ENCODE measurements at regions not wholly inside any gene's neighbourhood (a gene's known extent, or its start where the extent isn't known, plus 50 kb on each side); places are given as distances from the start of the nearest gene placed in this dataset.
"Not testable (repeated sequence)": the region's sequence is repeated elsewhere in the genome, so short reads cannot be mapped to it uniquely, and the experiment has no call there.

DNA sequence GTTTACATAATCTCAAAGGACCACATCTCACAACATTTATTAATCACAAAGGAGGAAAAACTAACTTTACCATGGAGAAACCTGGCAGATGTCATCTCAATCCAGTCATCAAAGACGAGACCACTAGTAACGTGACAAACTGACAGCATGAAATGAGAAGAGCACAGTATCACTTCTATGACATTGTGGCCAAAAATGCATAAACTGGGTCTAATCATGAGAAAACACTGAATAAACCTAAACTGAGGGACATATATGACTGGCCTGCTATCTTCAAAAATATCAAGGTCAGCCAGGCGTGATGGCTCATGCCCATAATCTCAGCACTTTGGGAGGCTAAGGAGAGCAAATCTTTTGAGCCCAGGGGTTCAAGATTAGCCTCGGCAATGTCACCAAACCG, 619.0 kb downstream of the CDY1 start:
- H3K4me2 ChIP-seq (replicated peaks; ENCODE audit: low read depth, low read length, poor library complexity, severe bottlenecking); H3K9ac ChIP-seq (ENCODE audit: low read length); H3K9me3 ChIP-seq (ENCODE audit: control extremely low read depth in 1 of 3, control insufficient read depth in 2 of 3, insufficient read depth in 1 of 3, low read length in 2 of 3); H3K4me3 Mint-ChIP-seq; H3K27ac Mint-ChIP-seq; H3K79me2 ChIP-seq (ENCODE audit: control insufficient read depth, insufficient read depth, low read length); intact Hi-C loops (cut with micrococcal nuclease); H3K27me3 Mint-ChIP-seq; H3K4me1 Mint-ChIP-seq; H3K4me1 ChIP-seq (ENCODE audit: control insufficient read depth in 2 of 2, insufficient read depth in 2 of 2, low read length in 2 of 2); CTCF ChIA-PET; DNase-seq; H2AFZ ChIP-seq (ENCODE audit: insufficient read depth, low read depth, low read length, poor library complexity, severe bottlenecking); ATAC-seq (ENCODE audit: low read depth); H4K20me1 ChIP-seq (ENCODE audit: control insufficient read depth, insufficient read depth, low read length, poor library complexity, severe bottlenecking); POLR2A ChIA-PET; H3K27ac ChIP-seq (ENCODE audit: low read length in 2 of 2); H3K36me3 ChIP-seq (replicated peaks in 1 of 2; ENCODE audit: control extremely low read depth in 1 of 2, control insufficient read depth in 1 of 2, extremely low read depth in 1 of 2, insufficient read depth in 2 of 2, low read length in 1 of 2); H3K4me3 ChIP-seq (ENCODE audit: control extremely low read depth in 1 of 5, extremely low read depth in 1 of 5, insufficient read depth in 1 of 5, low read depth in 2 of 5, low read length in 4 of 5); H3K27me3 ChIP-seq (replicated peaks in 1 of 4; ENCODE audit: control extremely low read depth in 1 of 4, control insufficient read depth in 3 of 4, insufficient read depth in 4 of 4, low read length in 3 of 4); H3K9me3 Mint-ChIP-seq (ENCODE audit: insufficient read depth): not testable (repeated sequence)
- WGBS (ENCODE audit: insufficient coverage), result no CpG with 5 or more reads among the region's 5 CpGs

- H3K4me3 Mint-ChIP-seq; H3K9ac ChIP-seq (ENCODE audit: low read length); H3K79me2 ChIP-seq (ENCODE audit: control insufficient read depth, insufficient read depth, low read length); H3K27ac ChIP-seq (ENCODE audit: low read length in 2 of 2); H3K4me2 ChIP-seq (replicated peaks; ENCODE audit: low read depth, low read length, poor library complexity, severe bottlenecking); H3K4me1 ChIP-seq (ENCODE audit: control insufficient read depth in 2 of 2, insufficient read depth in 2 of 2, low read length in 2 of 2); H3K4me1 Mint-ChIP-seq; DNase-seq; H3K27ac Mint-ChIP-seq; H3K9me3 ChIP-seq (ENCODE audit: control extremely low read depth in 1 of 3, control insufficient read depth in 2 of 3, insufficient read depth in 1 of 3, low read length in 2 of 3); H3K9me3 Mint-ChIP-seq (ENCODE audit: insufficient read depth); H4K20me1 ChIP-seq (ENCODE audit: control insufficient read depth, insufficient read depth, low read length, poor library complexity, severe bottlenecking); H3K36me3 ChIP-seq (replicated peaks in 1 of 2; ENCODE audit: control extremely low read depth in 1 of 2, control insufficient read depth in 1 of 2, extremely low read depth in 1 of 2, insufficient read depth in 2 of 2, low read length in 1 of 2); intact Hi-C loops (cut with micrococcal nuclease); H3K27me3 Mint-ChIP-seq; CTCF ChIA-PET; H2AFZ ChIP-seq (ENCODE audit: insufficient read depth, low read depth, low read length, poor library complexity, severe bottlenecking); ATAC-seq (ENCODE audit: low read depth); H3K27me3 ChIP-seq (replicated peaks in 1 of 4; ENCODE audit: control extremely low read depth in 1 of 4, control insufficient read depth in 3 of 4, insufficient read depth in 4 of 4, low read length in 3 of 4); H3K4me3 ChIP-seq (ENCODE audit: control extremely low read depth in 1 of 5, extremely low read depth in 1 of 5, insufficient read depth in 1 of 5, low read depth in 2 of 5, low read length in 4 of 5); POLR2A ChIA-PET: not testable (repeated sequence)
Observed at GRCh38 chrY:26254262-26254661, 632.3 kb downstream of the CDY1 start.

- H3K4me2 ChIP-seq (replicated peaks; ENCODE audit: low read depth, low read length, poor library complexity, severe bottlenecking); H3K9me3 ChIP-seq (ENCODE audit: control extremely low read depth in 1 of 3, control insufficient read depth in 2 of 3, insufficient read depth in 1 of 3, low read length in 2 of 3); DNase-seq; CTCF ChIA-PET; H3K79me2 ChIP-seq (ENCODE audit: control insufficient read depth, insufficient read depth, low read length); POLR2A ChIA-PET; H3K4me1 Mint-ChIP-seq; H3K36me3 ChIP-seq (replicated peaks in 1 of 2; ENCODE audit: control extremely low read depth in 1 of 2, control insufficient read depth in 1 of 2, extremely low read depth in 1 of 2, insufficient read depth in 2 of 2, low read length in 1 of 2); H3K27ac Mint-ChIP-seq; ATAC-seq (ENCODE audit: low read depth); H3K27me3 ChIP-seq (replicated peaks in 1 of 4; ENCODE audit: control extremely low read depth in 1 of 4, control insufficient read depth in 3 of 4, insufficient read depth in 4 of 4, low read length in 3 of 4); H3K9ac ChIP-seq (ENCODE audit: low read length); H2AFZ ChIP-seq (ENCODE audit: insufficient read depth, low read depth, low read length, poor library complexity, severe bottlenecking); H3K9me3 Mint-ChIP-seq (ENCODE audit: insufficient read depth); H4K20me1 ChIP-seq (ENCODE audit: control insufficient read depth, insufficient read depth, low read length, poor library complexity, severe bottlenecking); H3K27ac ChIP-seq (ENCODE audit: low read length in 2 of 2); intact Hi-C loops (cut with micrococcal nuclease); H3K4me3 Mint-ChIP-seq; H3K4me1 ChIP-seq (ENCODE audit: control insufficient read depth in 2 of 2, insufficient read depth in 2 of 2, low read length in 2 of 2); H3K27me3 Mint-ChIP-seq; H3K4me3 ChIP-seq (ENCODE audit: control extremely low read depth in 1 of 5, extremely low read depth in 1 of 5, insufficient read depth in 1 of 5, low read depth in 2 of 5, low read length in 4 of 5): not testable (repeated sequence)
- WGBS (ENCODE audit: insufficient coverage), result no CpG with 5 or more reads among the region's 3 CpGs
Observed at GRCh38 chrY:26265449-26265848, 643.5 kb downstream of the CDY1 start.

- H3K27ac Mint-ChIP-seq; H3K9me3 ChIP-seq (ENCODE audit: control extremely low read depth in 1 of 3, control insufficient read depth in 2 of 3, insufficient read depth in 1 of 3, low read length in 2 of 3); H3K36me3 ChIP-seq (replicated peaks in 1 of 2; ENCODE audit: control extremely low read depth in 1 of 2, control insufficient read depth in 1 of 2, extremely low read depth in 1 of 2, insufficient read depth in 2 of 2, low read length in 1 of 2); H3K27ac ChIP-seq (ENCODE audit: low read length in 2 of 2); H4K20me1 ChIP-seq (ENCODE audit: control insufficient read depth, insufficient read depth, low read length, poor library complexity, severe bottlenecking); H3K27me3 Mint-ChIP-seq; H3K4me1 ChIP-seq (ENCODE audit: control insufficient read depth in 2 of 2, insufficient read depth in 2 of 2, low read length in 2 of 2); H3K4me1 Mint-ChIP-seq; H3K4me3 Mint-ChIP-seq; ATAC-seq (ENCODE audit: low read depth); intact Hi-C loops (cut with micrococcal nuclease); H2AFZ ChIP-seq (ENCODE audit: insufficient read depth, low read depth, low read length, poor library complexity, severe bottlenecking); POLR2A ChIA-PET; H3K4me2 ChIP-seq (replicated peaks; ENCODE audit: low read depth, low read length, poor library complexity, severe bottlenecking); H3K79me2 ChIP-seq (ENCODE audit: control insufficient read depth, insufficient read depth, low read length); DNase-seq; H3K4me3 ChIP-seq (ENCODE audit: control extremely low read depth in 1 of 5, extremely low read depth in 1 of 5, insufficient read depth in 1 of 5, low read depth in 2 of 5, low read length in 4 of 5); CTCF ChIA-PET; H3K9me3 Mint-ChIP-seq (ENCODE audit: insufficient read depth); H3K27me3 ChIP-seq (replicated peaks in 1 of 4; ENCODE audit: control extremely low read depth in 1 of 4, control insufficient read depth in 3 of 4, insufficient read depth in 4 of 4, low read length in 3 of 4); H3K9ac ChIP-seq (ENCODE audit: low read length): not testable (repeated sequence)
- no CpG with 5 or more reads among the region's 3 CpGs for WGBS (ENCODE audit: insufficient coverage)
Observed at GRCh38 chrY:26268421-26268820, 646.5 kb downstream of the CDY1 start.
